ENCODE measurements at regions not wholly inside any gene's neighbourhood (a gene's known extent, or its start where the extent isn't known, plus 50 kb on each side); places are given as distances from the start of the nearest gene placed in this dataset.
"Not testable (repeated sequence)": the region's sequence is repeated elsewhere in the genome, so short reads cannot be mapped to it uniquely, and the experiment has no call there.

GRCh38 chr1:19557609-19558051 is 72.3 kb upstream of the CAPZB start:
- peak overlapping the region; percentile 50 for H2AFZ ChIP-seq
- peak; percentile 56 for DNase-seq

GRCh38 chr1:19554090-19554489 is 68.8 kb upstream of the CAPZB start:
- H2AFZ ChIP-seq: no peak overlapping the region
- no peak overlapping the region for H3K4me3 ChIP-seq
- no peaks in the 10 kb centered on the region for H3K36me3 ChIP-seq (ENCODE audit: low read depth)
- no peak overlapping the region for H3K4me2 ChIP-seq (ENCODE audit: unreplicated experiment)
- no peak overlapping the region for H3K27ac ChIP-seq
- H3K79me2 ChIP-seq (ENCODE audit: insufficient read depth): no peaks in the 10 kb centered on the region
- peaks cover 13% of the 10 kb centered on the region for H3F3A ChIP-seq (ENCODE audit: insufficient read depth)
- H3K4me1 ChIP-seq (ENCODE audit: insufficient read depth): peaks cover 15% of the 10 kb centered on the region
- no peak overlapping the region for H3K9ac ChIP-seq
- in situ Hi-C loops (cut with MboI): no loop called here
- H3K9me2 ChIP-seq (ENCODE audit: insufficient read depth): no peaks in the 10 kb centered on the region
- TF ChIP-seq EZH2phosphoT487 (IDR thresholded peaks at IDR 0.05; ENCODE audit: insufficient read depth, low read depth): no peak
- TF ChIP-seq EZH2 (IDR thresholded peaks at IDR 0.05; ENCODE audit: insufficient read depth, poor library complexity, severe bottlenecking): no peak
- H4K20me1 ChIP-seq (ENCODE audit: insufficient read depth): no peaks in the 10 kb centered on the region
- no peaks in the 10 kb centered on the region for H3K9me3 ChIP-seq (ENCODE audit: low read depth)
- DNase-seq: no peak
- H3K27me3 ChIP-seq (replicated peaks; ENCODE audit: insufficient read depth): no peaks in the 10 kb centered on the region

More at GRCh38 chr1:19557609-19558051, 72.3 kb upstream of the CAPZB start:
- no peak overlapping the region for H3K9ac ChIP-seq
- H3K79me2 ChIP-seq (ENCODE audit: insufficient read depth): no peaks in the 10 kb centered on the region
- no peaks in the 10 kb centered on the region for H3K36me3 ChIP-seq (ENCODE audit: low read depth)
- no peaks in the 10 kb centered on the region for H4K20me1 ChIP-seq (ENCODE audit: insufficient read depth)
- 0 to 20% methylated on average over 1 of the region's 1 CpG for WGBS, 2 experiments (ENCODE audit: low coverage in 1 of 2, low lambda C conversion rate in 2 of 2, missing lambda C conversion rate in 2 of 2)
- no peaks in the 10 kb centered on the region for H3K9me2 ChIP-seq (ENCODE audit: insufficient read depth)
- no peak overlapping the region for H3K4me3 ChIP-seq
- in situ Hi-C loops (cut with MboI): no loop called here
- H3K4me2 ChIP-seq (ENCODE audit: unreplicated experiment): peak overlapping the region; percentile 8
- no peak for TF ChIP-seq EZH2 (IDR thresholded peaks at IDR 0.05; ENCODE audit: insufficient read depth, poor library complexity, severe bottlenecking)
- TF ChIP-seq EZH2phosphoT487 (IDR thresholded peaks at IDR 0.05; ENCODE audit: insufficient read depth, low read depth): no peak
- H3K9me3 ChIP-seq (ENCODE audit: low read depth): no peaks in the 10 kb centered on the region
- H3K4me1 ChIP-seq (ENCODE audit: insufficient read depth): peaks cover 34% of the 10 kb centered on the region
- no peaks in the 10 kb centered on the region for H3K27me3 ChIP-seq (replicated peaks; ENCODE audit: insufficient read depth)
- H3F3A ChIP-seq (ENCODE audit: insufficient read depth): peaks cover 26% of the 10 kb centered on the region
- H3K27ac ChIP-seq: peak overlapping the region; percentile 28; the same call in 1 of the 2 replicates

GRCh38 chr1:19552291-19553010 is 67.1 kb upstream of the CAPZB start:
- DNase-seq: no peak
- Histone ChIP-seq H3K27me3 (replicated peaks; ENCODE audit: insufficient read depth) (no peaks in the 10 kb centered on the region), H2AFZ (no peak overlapping the region), H3F3A (ENCODE audit: insufficient read depth) (no peaks in the 10 kb centered on the region), H3K9me2 (ENCODE audit: insufficient read depth) (no peaks in the 10 kb centered on the region), H3K27ac (no peak overlapping the region), H4K20me1 (ENCODE audit: insufficient read depth) (no peaks in the 10 kb centered on the region), H3K36me3 (ENCODE audit: low read depth) (no peaks in the 10 kb centered on the region), H3K79me2 (ENCODE audit: insufficient read depth) (no peaks in the 10 kb centered on the region), H3K9me3 (ENCODE audit: low read depth) (no peaks in the 10 kb centered on the region), H3K4me2 (ENCODE audit: unreplicated experiment) (no peak overlapping the region), H3K4me1 (ENCODE audit: insufficient read depth) (no peaks in the 10 kb centered on the region), H3K9ac (no peak overlapping the region), H3K4me3 (no peak overlapping the region)
- 74 to 75% methylated on average over 7 of the region's 7 CpGs for WGBS, 2 experiments (ENCODE audit: low coverage in 1 of 2, low lambda C conversion rate in 2 of 2, missing lambda C conversion rate in 2 of 2)
- in situ Hi-C loops (cut with MboI): no loop called here
- TF ChIP-seq EZH2phosphoT487 (IDR thresholded peaks at IDR 0.05; ENCODE audit: insufficient read depth, low read depth): no peak
- TF ChIP-seq EZH2 (IDR thresholded peaks at IDR 0.05; ENCODE audit: insufficient read depth, poor library complexity, severe bottlenecking): no peak

- H3F3A ChIP-seq (ENCODE audit: insufficient read depth); H3K4me3 ChIP-seq; DNase-seq; H2AFZ ChIP-seq; H3K27me3 ChIP-seq (replicated peaks; ENCODE audit: insufficient read depth); H3K36me3 ChIP-seq (ENCODE audit: low read depth); H3K9me3 ChIP-seq (ENCODE audit: low read depth); H4K20me1 ChIP-seq (ENCODE audit: insufficient read depth); H3K9ac ChIP-seq; H3K27ac ChIP-seq; H3K79me2 ChIP-seq (ENCODE audit: insufficient read depth); H3K9me2 ChIP-seq (ENCODE audit: insufficient read depth); H3K4me1 ChIP-seq (ENCODE audit: insufficient read depth); H3K4me2 ChIP-seq (ENCODE audit: unreplicated experiment); in situ Hi-C loops (cut with MboI): not testable (repeated sequence)
- 73 to 77% methylated on average over 6 of the region's 6 CpGs for WGBS, 2 experiments (ENCODE audit: low coverage in 1 of 2, low lambda C conversion rate in 2 of 2, missing lambda C conversion rate in 2 of 2)
Measured at GRCh38 chr1:19551837-19552236, 66.5 kb upstream of the CAPZB start.

GRCh38 chr1:19550437-19550836 is 65.1 kb upstream of the CAPZB start:
- not testable (repeated sequence) for DNase-seq; H3K79me2 ChIP-seq (ENCODE audit: insufficient read depth)

More at GRCh38 chr1:19550437-19550836, 65.1 kb upstream of the CAPZB start:
- H3K27ac ChIP-seq; H3K9me3 ChIP-seq (ENCODE audit: low read depth); H3K9ac ChIP-seq; H4K20me1 ChIP-seq (ENCODE audit: insufficient read depth); H2AFZ ChIP-seq; H3K27me3 ChIP-seq (replicated peaks; ENCODE audit: insufficient read depth); H3F3A ChIP-seq (ENCODE audit: insufficient read depth); H3K9me2 ChIP-seq (ENCODE audit: insufficient read depth); H3K4me2 ChIP-seq (ENCODE audit: unreplicated experiment); H3K36me3 ChIP-seq (ENCODE audit: low read depth); H3K4me1 ChIP-seq (ENCODE audit: insufficient read depth); H3K4me3 ChIP-seq; in situ Hi-C loops (cut with MboI): not testable (repeated sequence)
- WGBS, 2 experiments (ENCODE audit: low coverage in 1 of 2, low lambda C conversion rate in 2 of 2, missing lambda C conversion rate in 2 of 2): 78 to 79% methylated on average over 7 of the region's 7 CpGs

All from GM23248 (cell line).